ENCODE measurements at regions not wholly inside any gene's neighbourhood (a gene's known extent, or its start where the extent isn't known, plus 50 kb on each side); places are given as distances from the start of the nearest gene placed in this dataset.

DNA sequence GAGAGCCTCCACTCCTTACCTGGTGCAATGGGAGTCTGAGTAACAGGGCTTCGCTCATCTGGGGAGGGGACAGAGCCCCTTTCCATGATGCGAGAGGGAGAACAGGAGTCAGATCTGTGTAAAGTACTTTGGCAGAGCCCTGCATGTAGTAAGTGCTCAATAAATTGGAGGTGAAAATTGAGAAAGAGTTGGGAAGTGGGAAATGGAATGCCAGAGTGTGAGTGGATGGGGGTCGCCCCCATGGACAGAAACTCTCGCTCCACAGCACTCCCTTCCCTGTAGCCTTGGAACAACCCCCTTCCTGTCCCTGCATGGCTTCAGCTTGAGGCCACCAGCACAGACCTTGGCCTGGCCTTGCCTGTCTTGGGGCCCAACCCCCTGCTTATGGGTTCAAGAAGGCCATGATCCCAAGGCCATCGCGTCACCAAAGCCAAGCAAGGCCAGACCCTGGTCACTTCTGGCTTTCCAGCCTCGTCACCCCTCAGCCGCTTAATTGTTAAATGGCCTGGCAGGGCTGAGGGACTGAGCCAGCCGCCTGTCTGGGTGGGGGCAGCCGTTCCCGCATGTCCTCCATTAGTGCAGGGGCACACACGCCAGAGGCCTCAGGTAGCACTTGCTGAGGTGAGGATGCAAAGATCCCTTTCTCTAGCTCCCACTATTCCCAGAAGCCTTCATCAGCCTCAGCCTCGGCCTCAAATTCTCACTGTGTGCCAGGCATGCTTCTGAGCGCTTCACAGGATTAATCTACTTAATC, 93.7 kb upstream of the PTPN1 start:
- H3K4me3 ChIP-seq (replicated peaks; ENCODE audit: low read depth, low read length), result no peak overlapping the region
- DNase-seq (ENCODE audit: extremely low read depth, insufficient read length), result no peak
- TF ChIP-seq CTCF (IDR thresholded peaks at IDR 0.05; ENCODE audit: insufficient read depth, low read length, poor library complexity, severe bottlenecking), result no peak
- no peaks in the 10 kb centered on the region; the same call in 1 of the 2 replicates for H3K27me3 ChIP-seq (replicated peaks; ENCODE audit: control insufficient read depth, insufficient read depth, low read length)
- H3K36me3 ChIP-seq (ENCODE audit: control insufficient read depth, insufficient read depth, low read length), result no peaks in the 10 kb centered on the region

GRCh38 chr20:50417023-50417329, 93.2 kb upstream of the PTPN1 start:
- Histone ChIP-seq H3K27me3 (replicated peaks; ENCODE audit: control insufficient read depth, insufficient read depth, low read length) (no peaks in the 10 kb centered on the region; the same call in 1 of the 2 replicates), H3K4me3 (replicated peaks; ENCODE audit: low read depth, low read length) (no peak overlapping the region), H3K36me3 (ENCODE audit: control insufficient read depth, insufficient read depth, low read length) (no peaks in the 10 kb centered on the region)
- DNase-seq (ENCODE audit: extremely low read depth, insufficient read length), result no peak
- TF ChIP-seq CTCF (IDR thresholded peaks at IDR 0.05; ENCODE audit: insufficient read depth, low read length, poor library complexity, severe bottlenecking), result no peak

- H3K36me3 ChIP-seq (ENCODE audit: control insufficient read depth, insufficient read depth, low read length), result no peaks in the 10 kb centered on the region
- no peaks in the 10 kb centered on the region; the same call in 1 of the 2 replicates for H3K27me3 ChIP-seq (replicated peaks; ENCODE audit: control insufficient read depth, insufficient read depth, low read length)
- TF ChIP-seq CTCF (IDR thresholded peaks at IDR 0.05; ENCODE audit: insufficient read depth, low read length, poor library complexity, severe bottlenecking), result no peak
- no peak for DNase-seq (ENCODE audit: extremely low read depth, insufficient read length)
- H3K4me3 ChIP-seq (replicated peaks; ENCODE audit: low read depth, low read length), result no peak overlapping the region
Measured at GRCh38 chr20:50417484-50418235, 92.5 kb upstream of the PTPN1 start.

GRCh38 chr20:50418890-50419642, 91.1 kb upstream of the PTPN1 start:
- no peak for TF ChIP-seq CTCF (IDR thresholded peaks at IDR 0.05; ENCODE audit: insufficient read depth, low read length, poor library complexity, severe bottlenecking)
- Histone ChIP-seq H3K27me3 (replicated peaks; ENCODE audit: control insufficient read depth, insufficient read depth, low read length) (no peaks in the 10 kb centered on the region; the same call in 1 of the 2 replicates), H3K4me3 (replicated peaks; ENCODE audit: low read depth, low read length) (no peak overlapping the region), H3K36me3 (ENCODE audit: control insufficient read depth, insufficient read depth, low read length) (no peaks in the 10 kb centered on the region)
- no peak for DNase-seq (ENCODE audit: extremely low read depth, insufficient read length)

- H3K27me3 ChIP-seq (replicated peaks; ENCODE audit: control insufficient read depth, insufficient read depth, low read length), result no peaks in the 10 kb centered on the region; the same call in 1 of the 2 replicates
- no peak for TF ChIP-seq CTCF (IDR thresholded peaks at IDR 0.05; ENCODE audit: insufficient read depth, low read length, poor library complexity, severe bottlenecking)
- no peaks in the 10 kb centered on the region for H3K36me3 ChIP-seq (ENCODE audit: control insufficient read depth, insufficient read depth, low read length)
- DNase-seq (ENCODE audit: extremely low read depth, insufficient read length), result no peak
- no peak overlapping the region for H3K4me3 ChIP-seq (replicated peaks; ENCODE audit: low read depth, low read length)
Measured at GRCh38 chr20:50420380-50420779, 89.8 kb upstream of the PTPN1 start.
